ENCODE measurements at regions not wholly inside any gene's neighbourhood (a gene's known extent, or its start where the extent isn't known, plus 50 kb on each side); places are given as distances from the start of the nearest gene placed in this dataset.

- TF ChIP-seq CTCF (IDR thresholded peaks at IDR 0.05; ENCODE audit: low read depth, low read length) = no peak
- TF ChIP-seq EZH2phosphoT487 (IDR thresholded peaks at IDR 0.05; ENCODE audit: low read depth) = no peak
Measured at GRCh38 chr3:130609166-130609979, 92.4 kb downstream of the COL6A6 start.

Measured in OCI-LY3 (cell line).